Spinal cord (tissue), 9 donors: ENCODE measurements at regions not wholly inside any gene's neighbourhood (a gene's known extent, or its start where the extent isn't known, plus 50 kb on each side); places are given as distances from the start of the nearest gene placed in this dataset.

Experiments
- DNase-seq, 6 donors: peaks; one replicate each; pipeline versions ENCODE4 v3.0.0 to v3.0.0-alpha.2; 2013 to 2015; ENCODE audit warnings: low spot score in 6 of 6, low read depth in 4 of 6
- H3K27ac ChIP-seq: one replicate; pipeline ENCODE4 v1.5.1; 2013; ENCODE audit warnings: low read depth, low read length, control low read depth
- H3K27me3 ChIP-seq: one replicate; pipeline ENCODE4 v1.6.1; 2013; ENCODE audit warnings: low read length; ENCODE audit not compliant: control insufficient read depth, insufficient read depth
- H3K36me3 ChIP-seq: one replicate; pipeline ENCODE4 v1.6.1; 2013; ENCODE audit warnings: low read length; ENCODE audit not compliant: control insufficient read depth, insufficient read depth
- H3K4me1 ChIP-seq: one replicate; pipeline ENCODE4 v1.6.1; 2013; ENCODE audit warnings: low read length; ENCODE audit not compliant: control insufficient read depth, insufficient read depth
- H3K4me3 ChIP-seq: one replicate; pipeline ENCODE4 v1.5.1; 2013; ENCODE audit warnings: low read depth, low read length, control low read depth
- H3K9me3 ChIP-seq: one replicate; pipeline ENCODE4 v1.6.1; 2013; ENCODE audit warnings: low read length; ENCODE audit not compliant: control insufficient read depth, insufficient read depth
- WGBS: methylation state at CpG from one replicate; pipeline ENCODE4 v1.1.5; 2013; ENCODE audit warnings: missing lambda C conversion rate; ENCODE audit not compliant: insufficient coverage; 5-methylcytosine and 5-hydroxymethylcytosine counted together
- donor health status: healthy.

DNA sequence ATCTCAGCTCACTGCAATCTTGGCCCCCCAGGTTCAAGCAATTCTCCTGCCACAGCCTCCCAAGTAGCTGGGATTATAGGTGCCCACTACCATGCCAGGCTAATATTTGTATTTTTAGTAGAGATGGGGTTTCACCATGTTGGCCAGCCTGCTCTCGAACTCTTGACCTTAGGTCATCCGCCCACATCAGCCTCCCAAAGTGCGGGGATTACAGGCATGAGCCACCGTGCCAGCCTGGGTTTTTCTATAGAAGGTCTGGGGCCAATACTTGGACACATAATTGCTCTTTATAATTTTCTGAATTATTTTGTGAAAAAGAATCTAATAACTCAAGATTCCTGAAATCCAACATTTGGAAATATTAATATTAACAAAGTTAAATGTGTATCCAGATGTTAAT is 1267.7 kb upstream of the ADGRL4 start:
- H3K27me3 ChIP-seq: no peaks in the 10 kb centered on the region
- H3K4me3 ChIP-seq: no peak overlapping the region
- no peaks in the 10 kb centered on the region for H3K36me3 ChIP-seq
- no peaks in the 10 kb centered on the region for H3K9me3 ChIP-seq
- no peak for DNase-seq
- H3K27ac ChIP-seq: no peak overlapping the region
- WGBS: 80% methylated on average over 1 of the region's 4 CpGs
- H3K4me1 ChIP-seq: no peaks in the 10 kb centered on the region

DNA sequence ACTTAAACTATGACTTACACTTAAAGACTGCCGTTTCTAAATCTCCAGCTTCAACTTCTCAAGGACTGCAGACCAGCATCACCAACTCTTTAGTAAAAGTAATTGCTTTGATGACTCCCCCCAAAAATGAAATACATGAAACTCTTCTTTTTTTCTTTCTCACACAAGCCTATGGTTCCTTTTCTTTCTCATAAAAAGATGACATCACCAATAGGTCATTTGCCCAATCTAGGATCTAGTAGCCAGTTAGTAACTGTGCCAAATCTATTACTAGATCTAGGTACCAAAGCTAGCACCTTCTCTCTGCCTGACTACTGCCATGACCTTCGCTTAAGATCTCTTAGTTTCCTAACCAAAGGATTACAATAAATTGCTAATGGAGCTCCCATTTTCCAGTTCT is 1266.0 kb upstream of the ADGRL4 start:
- WGBS: no CpG with 5 or more reads among the region's 2 CpGs

DNA sequence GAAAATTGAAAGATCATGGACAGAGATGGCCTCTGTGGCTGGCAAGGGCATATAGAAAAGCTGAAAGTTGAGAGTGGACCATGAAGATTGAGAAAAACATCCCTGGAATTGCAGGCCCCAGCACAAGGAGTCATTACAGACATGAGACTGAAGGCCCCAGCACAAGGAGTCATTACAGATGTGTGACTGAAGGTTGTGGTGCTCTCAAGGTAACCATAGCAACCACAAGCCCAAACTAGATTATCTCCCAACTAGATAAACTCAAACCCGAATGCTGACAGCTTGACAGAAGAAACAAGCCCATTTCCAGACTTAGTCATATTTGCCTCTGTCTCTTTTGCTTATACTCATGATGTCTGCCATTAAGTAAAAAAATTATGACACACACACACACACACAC is 1252.1 kb upstream of the ADGRL4 start:
- H3K27ac ChIP-seq: no peak overlapping the region
- no CpG with 5 or more reads among the region's 1 CpG for WGBS

More for the DNA sequence above, 1266.0 kb upstream of the ADGRL4 start:
- Histone ChIP-seq H3K9me3 (no peaks in the 10 kb centered on the region), H3K4me3 (no peak overlapping the region), H3K27me3 (no peaks in the 10 kb centered on the region), H3K27ac (no peak overlapping the region), H3K36me3 (no peaks in the 10 kb centered on the region), H3K4me1 (no peaks in the 10 kb centered on the region)
- no peak for DNase-seq

DNA sequence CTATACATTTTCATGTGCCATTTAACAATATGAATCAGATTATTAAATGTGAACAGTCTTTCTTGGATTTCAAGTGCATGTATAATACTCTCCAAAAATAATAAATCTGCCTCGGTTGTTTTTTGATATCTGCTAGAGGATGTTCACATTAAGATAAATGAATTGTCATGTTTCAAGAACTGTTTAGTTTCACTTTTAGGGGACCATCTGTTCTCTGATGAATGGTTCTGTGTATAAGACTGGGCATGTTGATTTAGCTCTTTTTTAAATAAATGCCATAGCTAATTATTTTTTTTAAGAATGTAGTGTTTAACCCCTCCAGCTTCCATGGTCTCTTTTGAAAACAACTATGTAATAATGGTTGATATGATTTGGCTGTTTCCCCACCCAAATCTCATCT is 1245.1 kb upstream of the ADGRL4 start:
- Histone ChIP-seq H3K9me3 (no peaks in the 10 kb centered on the region), H3K4me3 (no peak overlapping the region), H3K4me1 (no peaks in the 10 kb centered on the region), H3K36me3 (no peaks in the 10 kb centered on the region), H3K27me3 (no peaks in the 10 kb centered on the region), H3K27ac (no peak overlapping the region)
- no CpG with 5 or more reads among the region's 1 CpG for WGBS
- DNase-seq: peak in 1 of 6 donors; percentile 1

More for the DNA sequence above, 1252.1 kb upstream of the ADGRL4 start:
- H3K27me3 ChIP-seq: no peaks in the 10 kb centered on the region
- peaks cover 2% of the 10 kb centered on the region for H3K9me3 ChIP-seq
- no peaks in the 10 kb centered on the region for H3K36me3 ChIP-seq
- H3K4me3 ChIP-seq: no peak overlapping the region
- DNase-seq: peak in 1 of 6 donors; percentile 20
- H3K4me1 ChIP-seq: no peaks in the 10 kb centered on the region

DNA sequence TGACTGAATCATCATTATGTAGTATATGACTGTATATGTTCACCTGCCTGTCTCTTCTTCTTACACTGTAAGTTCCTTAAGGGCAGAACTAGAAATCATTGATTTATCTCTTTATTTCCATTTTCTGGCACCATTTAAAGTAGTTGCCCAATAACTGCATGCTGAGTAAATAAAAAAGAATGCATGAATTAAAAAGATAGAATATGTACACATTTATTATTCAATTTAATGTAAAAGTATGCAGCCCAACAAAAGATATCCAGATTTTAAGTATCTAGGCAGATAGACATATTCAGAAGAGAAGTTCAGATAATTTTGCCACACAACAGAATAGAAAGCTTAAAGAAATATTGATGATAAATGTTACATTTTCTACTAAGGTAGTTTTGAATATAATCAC is 1244.6 kb upstream of the ADGRL4 start:
- DNase-seq: no peak
- no peaks in the 10 kb centered on the region for H3K27me3 ChIP-seq
- H3K27ac ChIP-seq: no peak overlapping the region
- H3K4me3 ChIP-seq: no peak overlapping the region
- H3K4me1 ChIP-seq: no peaks in the 10 kb centered on the region
- H3K9me3 ChIP-seq: no peaks in the 10 kb centered on the region
- H3K36me3 ChIP-seq: no peaks in the 10 kb centered on the region

- Histone ChIP-seq H3K27me3 (no peaks in the 10 kb centered on the region), H3K27ac (no peak overlapping the region), H3K36me3 (no peaks in the 10 kb centered on the region), H3K9me3 (no peaks in the 10 kb centered on the region), H3K4me3 (no peak overlapping the region), H3K4me1 (no peaks in the 10 kb centered on the region)
- DNase-seq: no peak
- 100% methylated on average over 1 of the region's 3 CpGs for WGBS
These were observed 1244.1 kb upstream of the ADGRL4 start for GRCh38 chr1:80250573-80251168.

DNA sequence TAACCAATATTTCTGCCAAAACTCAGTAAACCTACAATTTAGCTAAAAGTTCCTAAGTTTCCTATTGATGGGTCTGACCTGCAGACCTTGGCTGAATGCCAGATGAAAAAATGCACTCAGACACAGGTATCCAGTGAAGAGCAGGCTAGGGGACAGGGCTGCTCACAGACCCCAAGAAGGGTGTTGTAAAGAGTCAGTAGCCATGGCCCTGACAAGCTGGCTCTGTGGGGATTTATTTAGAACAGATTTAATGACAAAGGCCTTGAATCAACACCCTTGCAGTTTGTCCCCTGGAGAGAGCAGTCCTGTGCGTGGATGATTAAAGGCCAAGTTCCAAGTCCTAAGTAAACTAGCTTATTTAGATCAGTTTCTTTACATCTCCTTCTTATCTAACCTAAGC is 1243.2 kb upstream of the ADGRL4 start:
- H3K4me3 ChIP-seq: no peak overlapping the region
- H3K9me3 ChIP-seq: no peaks in the 10 kb centered on the region
- H3K36me3 ChIP-seq: no peaks in the 10 kb centered on the region
- no peaks in the 10 kb centered on the region for H3K27me3 ChIP-seq
- H3K27ac ChIP-seq: no peak overlapping the region
- H3K4me1 ChIP-seq: no peaks in the 10 kb centered on the region
- no peak for DNase-seq
- 92% methylated on average over 1 of the region's 1 CpG for WGBS

- Histone ChIP-seq H3K27me3 (no peaks in the 10 kb centered on the region), H3K4me1 (no peaks in the 10 kb centered on the region), H3K9me3 (no peaks in the 10 kb centered on the region), H3K4me3 (no peak overlapping the region), H3K36me3 (no peaks in the 10 kb centered on the region), H3K27ac (no peak overlapping the region)
- no peak for DNase-seq
These were observed 1242.4 kb upstream of the ADGRL4 start for GRCh38 chr1:80248886-80249285.

GRCh38 chr1:80245813-80246212 is 1239.3 kb upstream of the ADGRL4 start:
- no CpG with 5 or more reads among the region's 2 CpGs for WGBS
- DNase-seq: no peak
- Histone ChIP-seq H3K4me3 (no peak overlapping the region), H3K9me3 (no peaks in the 10 kb centered on the region), H3K36me3 (no peaks in the 10 kb centered on the region), H3K27ac (no peak overlapping the region), H3K4me1 (no peaks in the 10 kb centered on the region), H3K27me3 (no peaks in the 10 kb centered on the region)

- WGBS: no CpG with 5 or more reads among the region's 1 CpG
These were observed 1237.8 kb upstream of the ADGRL4 start for GRCh38 chr1:80244372-80244771.

More at GRCh38 chr1:80244372-80244771, 1237.8 kb upstream of the ADGRL4 start:
- Histone ChIP-seq H3K36me3 (no peaks in the 10 kb centered on the region), H3K27ac (no peak overlapping the region), H3K27me3 (no peaks in the 10 kb centered on the region), H3K4me3 (no peak overlapping the region), H3K9me3 (no peaks in the 10 kb centered on the region), H3K4me1 (no peaks in the 10 kb centered on the region)
- no peak for DNase-seq
